ENCODE measurements at regions not wholly inside any gene's neighbourhood (a gene's known extent, or its start where the extent isn't known, plus 50 kb on each side); places are given as distances from the start of the nearest gene placed in this dataset.

DNA sequence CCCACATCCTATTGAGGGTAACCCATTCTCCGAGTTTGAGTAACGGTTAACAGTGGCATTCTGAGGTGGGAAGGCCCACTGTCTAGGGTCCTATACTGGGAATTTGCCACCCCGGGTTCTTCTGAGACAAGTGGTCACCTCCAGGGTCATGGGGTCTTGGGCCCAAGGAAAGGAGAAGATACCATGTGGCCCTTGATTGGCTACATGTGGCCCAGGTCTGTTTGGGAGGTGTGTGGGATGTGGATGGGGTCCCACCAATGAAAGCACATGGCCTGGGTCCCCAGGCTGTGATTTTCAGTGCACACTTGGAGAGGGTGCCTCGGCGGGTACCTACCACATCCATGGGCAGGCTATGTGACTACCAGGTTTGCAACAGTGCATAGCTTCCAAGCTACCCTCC is 214.4 kb downstream of the UBE3A start:
- Histone ChIP-seq H3K9ac (ENCODE audit: low read depth, low read length) (no peak overlapping the region), H3K36me3 (ENCODE audit: control insufficient read depth, insufficient read depth, low read length) (no peaks in the 10 kb centered on the region), H3K27me3 (ENCODE audit: control insufficient read depth, insufficient read depth, low read length) (no peaks in the 10 kb centered on the region), H3K4me3 (ENCODE audit: low read depth, low read length) (no peak overlapping the region), H3K9me3 (ENCODE audit: control insufficient read depth, insufficient read depth, low read length) (peaks cover 89% of the 10 kb centered on the region), H3K27ac (ENCODE audit: low read depth, low read length) (no peak overlapping the region), H3K4me1 (ENCODE audit: control insufficient read depth, insufficient read depth, low read length) (no peaks in the 10 kb centered on the region)

GRCh38 chr15:25226360-25226759 is 212.5 kb downstream of the UBE3A start:
- Histone ChIP-seq H3K36me3 (ENCODE audit: control insufficient read depth, insufficient read depth, low read length) (no peaks in the 10 kb centered on the region), H3K4me1 (ENCODE audit: control insufficient read depth, insufficient read depth, low read length) (no peaks in the 10 kb centered on the region), H3K9ac (ENCODE audit: low read depth, low read length) (no peak overlapping the region), H3K9me3 (ENCODE audit: control insufficient read depth, insufficient read depth, low read length) (peaks cover 89% of the 10 kb centered on the region), H3K27ac (ENCODE audit: low read depth, low read length) (no peak overlapping the region), H3K27me3 (ENCODE audit: control insufficient read depth, insufficient read depth, low read length) (no peaks in the 10 kb centered on the region), H3K4me3 (ENCODE audit: low read depth, low read length) (no peak overlapping the region)

- Histone ChIP-seq H3K9me3 (ENCODE audit: control insufficient read depth, insufficient read depth, low read length) (peaks cover 94% of the 10 kb centered on the region), H3K9ac (ENCODE audit: low read depth, low read length) (no peak overlapping the region), H3K4me1 (ENCODE audit: control insufficient read depth, insufficient read depth, low read length) (no peaks in the 10 kb centered on the region), H3K27me3 (ENCODE audit: control insufficient read depth, insufficient read depth, low read length) (no peaks in the 10 kb centered on the region), H3K36me3 (ENCODE audit: control insufficient read depth, insufficient read depth, low read length) (no peaks in the 10 kb centered on the region), H3K27ac (ENCODE audit: low read depth, low read length) (no peak overlapping the region), H3K4me3 (ENCODE audit: low read depth, low read length) (no peak overlapping the region)
Measured at GRCh38 chr15:25228261-25228660, 210.6 kb downstream of the UBE3A start.

DNA sequence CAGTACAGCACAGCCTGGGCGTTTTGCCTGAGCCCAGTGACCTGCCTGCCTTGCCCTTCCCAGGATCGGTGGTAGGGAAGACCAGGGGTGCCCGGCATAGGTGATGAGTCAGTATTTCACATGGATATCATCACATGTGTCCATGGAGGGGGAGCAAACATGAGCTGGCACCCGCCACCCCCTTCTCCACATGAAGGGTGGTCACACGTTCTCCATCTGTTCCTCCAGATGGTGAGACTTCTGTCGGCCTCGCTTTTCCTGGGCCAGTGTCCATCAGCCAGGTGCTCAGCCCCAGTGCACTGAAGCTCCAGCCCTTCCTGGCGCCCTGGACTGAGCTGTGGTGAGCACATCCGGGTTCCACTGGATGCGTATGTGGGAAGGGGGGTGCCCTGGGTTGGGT is 208.4 kb downstream of the UBE3A start:
- H3K4me3 ChIP-seq (ENCODE audit: low read depth, low read length) = no peak overlapping the region
- H3K36me3 ChIP-seq (ENCODE audit: control insufficient read depth, insufficient read depth, low read length) = no peaks in the 10 kb centered on the region
- no peaks in the 10 kb centered on the region for H3K4me1 ChIP-seq (ENCODE audit: control insufficient read depth, insufficient read depth, low read length)
- no peak overlapping the region for H3K27ac ChIP-seq (ENCODE audit: low read depth, low read length)
- H3K27me3 ChIP-seq (ENCODE audit: control insufficient read depth, insufficient read depth, low read length) = no peaks in the 10 kb centered on the region
- H3K9me3 ChIP-seq (ENCODE audit: control insufficient read depth, insufficient read depth, low read length) = peaks cover 95% of the 10 kb centered on the region
- H3K9ac ChIP-seq (ENCODE audit: low read depth, low read length) = no peak overlapping the region

GRCh38 chr15:25233766-25234350 is 205.0 kb downstream of the UBE3A start:
- no peaks in the 10 kb centered on the region for H3K4me1 ChIP-seq (ENCODE audit: control insufficient read depth, insufficient read depth, low read length)
- H3K9ac ChIP-seq (ENCODE audit: low read depth, low read length) = no peak overlapping the region
- peaks cover 97% of the 10 kb centered on the region for H3K9me3 ChIP-seq (ENCODE audit: control insufficient read depth, insufficient read depth, low read length)
- no peaks in the 10 kb centered on the region for H3K27me3 ChIP-seq (ENCODE audit: control insufficient read depth, insufficient read depth, low read length)
- H3K36me3 ChIP-seq (ENCODE audit: control insufficient read depth, insufficient read depth, low read length) = no peaks in the 10 kb centered on the region
- H3K27ac ChIP-seq (ENCODE audit: low read depth, low read length) = no peak overlapping the region
- no peak overlapping the region for H3K4me3 ChIP-seq (ENCODE audit: low read depth, low read length)

- no peaks in the 10 kb centered on the region for H3K4me1 ChIP-seq (ENCODE audit: control insufficient read depth, insufficient read depth, low read length)
- H3K9ac ChIP-seq (ENCODE audit: low read depth, low read length) = no peak overlapping the region
- peaks cover 96% of the 10 kb centered on the region for H3K9me3 ChIP-seq (ENCODE audit: control insufficient read depth, insufficient read depth, low read length)
- H3K4me3 ChIP-seq (ENCODE audit: low read depth, low read length) = no peak overlapping the region
- no peaks in the 10 kb centered on the region for H3K27me3 ChIP-seq (ENCODE audit: control insufficient read depth, insufficient read depth, low read length)
- no peaks in the 10 kb centered on the region for H3K36me3 ChIP-seq (ENCODE audit: control insufficient read depth, insufficient read depth, low read length)
- H3K27ac ChIP-seq (ENCODE audit: low read depth, low read length) = no peak overlapping the region
Measured at GRCh38 chr15:25234831-25235230, 204.0 kb downstream of the UBE3A start.

DNA sequence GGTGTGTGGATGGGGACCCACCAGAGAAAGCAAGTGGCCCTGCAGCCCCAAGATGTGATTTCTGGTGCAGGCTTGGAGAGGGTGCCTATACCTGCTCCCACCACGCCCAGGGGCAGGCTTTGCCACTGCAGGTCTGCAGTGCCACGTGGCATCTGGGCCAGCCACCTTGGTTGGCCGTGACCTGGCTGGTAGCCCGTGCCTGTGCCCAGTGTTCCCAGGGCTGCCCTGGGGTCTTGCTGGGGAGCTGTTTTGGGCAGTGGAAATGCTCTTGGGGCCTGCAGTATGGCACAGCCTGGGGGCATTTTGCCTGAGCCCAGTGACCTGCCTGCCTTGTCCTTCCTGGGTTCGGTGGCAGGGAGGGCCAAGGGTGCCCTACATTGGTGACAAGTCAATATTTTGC is 203.4 kb downstream of the UBE3A start:
- no peaks in the 10 kb centered on the region for H3K27me3 ChIP-seq (ENCODE audit: control insufficient read depth, insufficient read depth, low read length)
- no peak overlapping the region for H3K27ac ChIP-seq (ENCODE audit: low read depth, low read length)
- no peak overlapping the region for H3K4me3 ChIP-seq (ENCODE audit: low read depth, low read length)
- peaks cover 96% of the 10 kb centered on the region for H3K9me3 ChIP-seq (ENCODE audit: control insufficient read depth, insufficient read depth, low read length)
- no peak overlapping the region for H3K9ac ChIP-seq (ENCODE audit: low read depth, low read length)
- H3K4me1 ChIP-seq (ENCODE audit: control insufficient read depth, insufficient read depth, low read length) = no peaks in the 10 kb centered on the region
- H3K36me3 ChIP-seq (ENCODE audit: control insufficient read depth, insufficient read depth, low read length) = no peaks in the 10 kb centered on the region

GRCh38 chr15:25236143-25236860 is 202.5 kb downstream of the UBE3A start:
- Histone ChIP-seq H3K4me3 (ENCODE audit: low read depth, low read length) (no peak overlapping the region), H3K36me3 (ENCODE audit: control insufficient read depth, insufficient read depth, low read length) (no peaks in the 10 kb centered on the region), H3K4me1 (ENCODE audit: control insufficient read depth, insufficient read depth, low read length) (no peaks in the 10 kb centered on the region), H3K9ac (ENCODE audit: low read depth, low read length) (no peak overlapping the region), H3K27ac (ENCODE audit: low read depth, low read length) (no peak overlapping the region), H3K27me3 (ENCODE audit: control insufficient read depth, insufficient read depth, low read length) (no peaks in the 10 kb centered on the region), H3K9me3 (ENCODE audit: control insufficient read depth, insufficient read depth, low read length) (peaks cover 96% of the 10 kb centered on the region)

DNA sequence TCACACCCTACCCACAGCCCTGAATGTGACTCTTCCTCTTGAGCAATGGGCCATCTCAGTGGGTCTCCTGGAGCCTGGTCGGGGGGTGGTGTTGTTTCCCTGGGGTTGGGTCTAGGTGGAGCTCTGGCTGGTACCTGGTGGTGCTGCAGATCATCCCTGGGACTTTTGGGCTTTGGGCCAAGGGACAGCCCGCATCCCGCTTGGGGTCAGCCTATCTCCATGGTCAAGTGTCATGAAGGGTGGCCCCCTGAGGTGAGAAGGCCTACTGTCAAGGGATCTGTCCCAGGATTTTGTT is 202.0 kb downstream of the UBE3A start:
- no peaks in the 10 kb centered on the region for H3K4me1 ChIP-seq (ENCODE audit: control insufficient read depth, insufficient read depth, low read length)
- no peaks in the 10 kb centered on the region for H3K36me3 ChIP-seq (ENCODE audit: control insufficient read depth, insufficient read depth, low read length)
- no peaks in the 10 kb centered on the region for H3K27me3 ChIP-seq (ENCODE audit: control insufficient read depth, insufficient read depth, low read length)
- no peak overlapping the region for H3K27ac ChIP-seq (ENCODE audit: low read depth, low read length)
- H3K4me3 ChIP-seq (ENCODE audit: low read depth, low read length) = no peak overlapping the region
- no peak overlapping the region for H3K9ac ChIP-seq (ENCODE audit: low read depth, low read length)
- peaks cover 96% of the 10 kb centered on the region for H3K9me3 ChIP-seq (ENCODE audit: control insufficient read depth, insufficient read depth, low read length)

GRCh38 chr15:25237291-25237978 is 201.4 kb downstream of the UBE3A start:
- H3K9me3 ChIP-seq (ENCODE audit: control insufficient read depth, insufficient read depth, low read length) = peaks cover 96% of the 10 kb centered on the region
- no peak overlapping the region for H3K27ac ChIP-seq (ENCODE audit: low read depth, low read length)
- no peak overlapping the region for H3K9ac ChIP-seq (ENCODE audit: low read depth, low read length)
- no peaks in the 10 kb centered on the region for H3K4me1 ChIP-seq (ENCODE audit: control insufficient read depth, insufficient read depth, low read length)
- no peaks in the 10 kb centered on the region for H3K27me3 ChIP-seq (ENCODE audit: control insufficient read depth, insufficient read depth, low read length)
- H3K4me3 ChIP-seq (ENCODE audit: low read depth, low read length) = no peak overlapping the region
- H3K36me3 ChIP-seq (ENCODE audit: control insufficient read depth, insufficient read depth, low read length) = no peaks in the 10 kb centered on the region

DNA sequence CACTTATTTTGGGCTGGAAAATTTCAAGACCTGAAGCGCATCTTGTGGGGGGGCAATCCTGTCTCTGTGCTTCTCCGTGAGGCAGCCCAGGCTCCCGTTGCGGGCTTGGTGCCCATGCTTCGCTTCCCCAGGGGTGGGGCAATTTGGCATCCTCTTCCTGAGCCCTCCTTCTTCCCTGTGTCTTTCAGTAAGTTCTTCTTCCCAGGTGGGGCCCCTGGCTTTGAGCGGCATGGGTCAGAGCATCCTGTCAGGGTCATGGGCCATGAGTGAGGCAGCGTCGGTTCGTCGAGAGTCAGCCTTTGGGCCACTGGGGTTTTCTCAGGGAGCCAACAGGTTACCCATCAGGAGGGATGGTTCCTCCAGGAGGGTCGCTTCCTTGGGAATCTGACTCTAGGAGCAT is 200.7 kb downstream of the UBE3A start:
- Histone ChIP-seq H3K9me3 (ENCODE audit: control insufficient read depth, insufficient read depth, low read length) (peaks cover 96% of the 10 kb centered on the region), H3K9ac (ENCODE audit: low read depth, low read length) (no peak overlapping the region), H3K4me1 (ENCODE audit: control insufficient read depth, insufficient read depth, low read length) (no peaks in the 10 kb centered on the region), H3K36me3 (ENCODE audit: control insufficient read depth, insufficient read depth, low read length) (no peaks in the 10 kb centered on the region), H3K27ac (ENCODE audit: low read depth, low read length) (no peak overlapping the region), H3K27me3 (ENCODE audit: control insufficient read depth, insufficient read depth, low read length) (no peaks in the 10 kb centered on the region), H3K4me3 (ENCODE audit: low read depth, low read length) (no peak overlapping the region)

Measured in HUES48 (cell line).